ENCODE measurements at regions not wholly inside any gene's neighbourhood (a gene's known extent, or its start where the extent isn't known, plus 50 kb on each side); places are given as distances from the start of the nearest gene placed in this dataset.
A peak's percentile ranks its signal among the peaks of the same experiment; 100 is the strongest.

DNA sequence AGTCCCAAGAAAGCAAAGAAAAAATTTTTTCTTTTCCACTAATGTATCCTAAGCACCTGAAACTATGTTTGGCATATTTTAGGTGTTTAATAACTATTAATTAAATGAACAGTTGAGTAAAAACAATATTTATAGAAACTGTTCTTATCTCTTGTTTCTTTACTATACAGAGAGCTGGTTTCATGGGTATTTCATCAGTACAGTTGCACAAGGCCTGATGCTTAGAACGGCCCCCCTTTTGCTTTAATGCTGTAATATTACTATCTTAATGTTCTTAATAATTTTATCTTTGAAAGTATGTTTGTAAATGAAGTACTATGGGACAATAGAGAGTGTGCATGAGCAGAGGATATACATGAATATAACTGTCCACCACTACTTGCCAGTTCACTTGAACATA is 479.1 kb upstream of the SLIT2 start:
- H3K27me3 ChIP-seq: no peaks in the 10 kb centered on the region
- intact Hi-C loops (cut with DNase I; ENCODE audit: low total_unique reads) (no loop called here), in situ Hi-C loops (cut with MboI; ENCODE audit: low sequenced_read_pairs in 4 of 4) (no loop called here)
- H3K36me3 ChIP-seq: no peaks in the 10 kb centered on the region
- no peak overlapping the region for H3K27ac ChIP-seq
- no peak overlapping the region for H3K4me3 ChIP-seq
- TF ChIP-seq CTCF (IDR thresholded peaks at IDR 0.05 in 4 of 5, conservative IDR thresholded peaks at IDR 0.05 in 1 of 5): no peak
- TF ChIP-seq POLR2A (IDR thresholded peaks at IDR 0.05): no peak
- no peaks in the 10 kb centered on the region for H3K4me1 ChIP-seq
- DNase-seq (no peak), ATAC-seq (no peak)
- H3K9me3 ChIP-seq: no peaks in the 10 kb centered on the region

DNA sequence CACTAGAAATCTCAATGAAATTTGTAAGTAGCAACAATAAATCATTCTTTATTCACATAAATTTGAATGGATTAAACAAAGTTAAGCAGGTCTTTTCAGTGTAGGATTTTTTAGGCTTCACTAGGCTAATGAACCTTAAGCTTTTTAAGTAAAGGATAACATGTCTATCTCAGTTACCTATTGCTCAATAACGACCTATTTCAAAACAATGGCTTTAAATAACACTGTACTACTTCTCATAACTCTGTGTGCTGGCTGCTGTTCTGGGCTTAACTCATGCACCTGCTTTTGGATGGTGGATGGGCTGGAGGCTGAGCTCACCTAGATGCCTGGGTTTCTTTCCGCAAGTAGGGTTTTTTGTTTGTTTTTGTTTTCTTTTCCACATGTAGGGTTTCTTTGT is 495.0 kb upstream of the SLIT2 start:
- H3K36me3 ChIP-seq: no peaks in the 10 kb centered on the region
- H3K4me3 ChIP-seq: no peak overlapping the region
- H3K27ac ChIP-seq: no peak overlapping the region
- TF ChIP-seq POLR2A (IDR thresholded peaks at IDR 0.05) (no peak), CTCF (IDR thresholded peaks at IDR 0.05 in 4 of 5, conservative IDR thresholded peaks at IDR 0.05 in 1 of 5) (no peak)
- no peaks in the 10 kb centered on the region for H3K27me3 ChIP-seq
- ATAC-seq: no peak
- no peak for DNase-seq
- in situ Hi-C loops (cut with MboI; ENCODE audit: low sequenced_read_pairs in 4 of 4) (no loop called here), intact Hi-C loops (cut with DNase I; ENCODE audit: low total_unique reads) (no loop called here)
- H3K9me3 ChIP-seq: no peaks in the 10 kb centered on the region
- no peaks in the 10 kb centered on the region for H3K4me1 ChIP-seq

DNA sequence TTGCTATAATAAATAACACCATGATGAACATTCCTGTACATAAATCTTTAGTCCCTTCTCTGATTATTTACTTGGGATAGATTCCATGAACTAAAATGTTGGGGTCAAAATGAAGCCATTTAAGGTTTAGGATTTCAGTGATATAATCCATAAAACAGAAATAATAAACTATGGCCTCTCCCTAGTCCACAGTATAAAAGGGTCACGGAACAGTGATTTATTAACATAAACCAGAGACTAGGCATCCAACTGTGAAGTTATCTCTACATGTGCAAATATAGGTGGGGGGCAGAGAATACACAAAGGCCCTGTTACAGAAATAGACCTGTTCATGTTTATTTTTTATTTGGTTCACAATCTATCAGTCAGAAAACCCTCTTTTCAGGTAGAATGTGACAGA is 499.1 kb upstream of the SLIT2 start:
- ATAC-seq: no peak
- H3K9me3 ChIP-seq: no peaks in the 10 kb centered on the region
- no peaks in the 10 kb centered on the region for H3K36me3 ChIP-seq
- in situ Hi-C loops (cut with MboI; ENCODE audit: low sequenced_read_pairs in 4 of 4): no loop called here
- no peaks in the 10 kb centered on the region for H3K27me3 ChIP-seq
- DNase-seq: no peak
- no peak overlapping the region for H3K27ac ChIP-seq
- H3K4me1 ChIP-seq: no peaks in the 10 kb centered on the region
- intact Hi-C loops (cut with DNase I; ENCODE audit: low total_unique reads): no loop called here
- H3K4me3 ChIP-seq: no peak overlapping the region
- TF ChIP-seq CTCF (IDR thresholded peaks at IDR 0.05 in 4 of 5, conservative IDR thresholded peaks at IDR 0.05 in 1 of 5): no peak
- no peak for TF ChIP-seq POLR2A (IDR thresholded peaks at IDR 0.05)

DNA sequence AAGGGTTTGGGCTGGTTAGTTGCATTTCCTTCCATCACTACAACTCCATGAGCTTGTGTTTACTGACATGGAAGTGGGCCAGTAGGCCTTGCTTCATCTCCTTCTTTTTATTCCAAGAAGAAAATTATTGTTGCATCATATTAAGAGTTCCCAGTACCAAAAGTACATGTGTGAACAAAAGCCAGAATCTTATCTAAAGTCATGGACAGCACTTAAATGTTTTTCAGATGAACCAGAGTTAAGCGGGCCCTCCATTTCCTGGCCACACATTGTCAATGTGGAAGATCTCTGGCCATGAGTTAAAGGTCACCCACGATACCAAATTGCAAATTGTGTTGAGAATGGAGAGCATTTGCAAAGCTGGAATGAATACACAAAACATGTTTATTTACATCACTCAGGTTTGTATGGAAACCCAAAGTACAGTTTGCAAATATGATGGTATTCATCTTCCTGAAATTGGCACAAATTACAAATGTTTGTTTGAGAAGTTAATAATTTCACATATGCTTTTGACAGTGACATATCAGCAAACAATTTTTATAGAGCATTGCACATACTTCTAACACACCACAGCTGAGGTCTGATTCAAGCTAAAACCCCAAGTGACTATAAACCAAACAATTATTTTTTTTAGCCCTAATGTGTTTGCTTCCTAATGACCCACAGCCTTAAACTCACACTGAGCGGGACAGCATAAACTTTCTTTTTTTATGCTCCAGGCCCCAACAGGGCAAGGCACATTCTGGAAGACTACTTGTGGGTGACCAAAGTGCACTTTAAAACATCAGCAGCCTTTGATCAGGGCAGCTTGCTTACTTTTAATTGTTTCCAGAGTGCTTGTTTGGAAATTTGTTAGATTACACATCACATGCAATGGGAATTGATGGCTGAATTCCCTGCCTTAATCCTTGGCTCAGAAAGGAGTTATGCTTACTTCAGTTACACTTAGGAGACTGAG is 502.9 kb upstream of the SLIT2 start:
- Histone ChIP-seq H3K4me3 (no peak overlapping the region), H3K4me1 (no peaks in the 10 kb centered on the region), H3K36me3 (no peaks in the 10 kb centered on the region), H3K9me3 (no peaks in the 10 kb centered on the region), H3K27me3 (no peaks in the 10 kb centered on the region), H3K27ac (peak overlapping the region in 1 of 4 donors; percentile 24)
- DNase-seq (peak; percentile 5 to 34), ATAC-seq (peak; percentile 41 to 75)
- intact Hi-C loops (cut with DNase I; ENCODE audit: low total_unique reads) (no loop called here), in situ Hi-C loops (cut with MboI; ENCODE audit: low sequenced_read_pairs in 4 of 4) (no loop called here)
- TF ChIP-seq POLR2A (IDR thresholded peaks at IDR 0.05) (no peak), CTCF (IDR thresholded peaks at IDR 0.05 in 4 of 5, conservative IDR thresholded peaks at IDR 0.05 in 1 of 5) (no peak)

All from gastrocnemius medialis (tissue), 4 donors.